ENCODE measurements at regions not wholly inside any gene's neighbourhood (a gene's known extent, or its start where the extent isn't known, plus 50 kb on each side); places are given as distances from the start of the nearest gene placed in this dataset.
"Not testable (repeated sequence)": the region's sequence is repeated elsewhere in the genome, so short reads cannot be mapped to it uniquely, and the experiment has no call there.

GRCh38 chr4:86450861-86451260 is 91.0 kb upstream of the MAPK10 start:
- in situ Hi-C loops (cut with MboI; ENCODE audit: low sequenced_read_pairs, unreplicated experiment): no loop called here
- DNase-seq (ENCODE audit: low spot score): no peak
- TF ChIP-seq, protein P1, sequence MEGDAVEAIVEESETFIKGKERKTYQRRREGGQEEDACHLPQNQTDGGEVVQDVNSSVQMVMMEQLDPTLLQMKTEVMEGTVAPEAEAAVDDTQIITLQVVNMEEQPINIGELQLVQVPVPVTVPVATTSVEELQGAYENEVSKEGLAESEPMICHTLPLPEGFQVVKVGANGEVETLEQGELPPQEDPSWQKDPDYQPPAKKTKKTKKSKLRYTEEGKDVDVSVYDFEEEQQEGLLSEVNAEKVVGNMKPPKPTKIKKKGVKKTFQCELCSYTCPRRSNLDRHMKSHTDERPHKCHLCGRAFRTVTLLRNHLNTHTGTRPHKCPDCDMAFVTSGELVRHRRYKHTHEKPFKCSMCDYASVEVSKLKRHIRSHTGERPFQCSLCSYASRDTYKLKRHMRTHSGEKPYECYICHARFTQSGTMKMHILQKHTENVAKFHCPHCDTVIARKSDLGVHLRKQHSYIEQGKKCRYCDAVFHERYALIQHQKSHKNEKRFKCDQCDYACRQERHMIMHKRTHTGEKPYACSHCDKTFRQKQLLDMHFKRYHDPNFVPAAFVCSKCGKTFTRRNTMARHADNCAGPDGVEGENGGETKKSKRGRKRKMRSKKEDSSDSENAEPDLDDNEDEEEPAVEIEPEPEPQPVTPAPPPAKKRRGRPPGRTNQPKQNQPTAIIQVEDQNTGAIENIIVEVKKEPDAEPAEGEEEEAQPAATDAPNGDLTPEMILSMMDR (IDR thresholded peaks at IDR 0.05; ENCODE audit: borderline replicate concordance, control extremely low read depth, extremely low read depth, insufficient read depth, missing control alignments): no peak

DNA sequence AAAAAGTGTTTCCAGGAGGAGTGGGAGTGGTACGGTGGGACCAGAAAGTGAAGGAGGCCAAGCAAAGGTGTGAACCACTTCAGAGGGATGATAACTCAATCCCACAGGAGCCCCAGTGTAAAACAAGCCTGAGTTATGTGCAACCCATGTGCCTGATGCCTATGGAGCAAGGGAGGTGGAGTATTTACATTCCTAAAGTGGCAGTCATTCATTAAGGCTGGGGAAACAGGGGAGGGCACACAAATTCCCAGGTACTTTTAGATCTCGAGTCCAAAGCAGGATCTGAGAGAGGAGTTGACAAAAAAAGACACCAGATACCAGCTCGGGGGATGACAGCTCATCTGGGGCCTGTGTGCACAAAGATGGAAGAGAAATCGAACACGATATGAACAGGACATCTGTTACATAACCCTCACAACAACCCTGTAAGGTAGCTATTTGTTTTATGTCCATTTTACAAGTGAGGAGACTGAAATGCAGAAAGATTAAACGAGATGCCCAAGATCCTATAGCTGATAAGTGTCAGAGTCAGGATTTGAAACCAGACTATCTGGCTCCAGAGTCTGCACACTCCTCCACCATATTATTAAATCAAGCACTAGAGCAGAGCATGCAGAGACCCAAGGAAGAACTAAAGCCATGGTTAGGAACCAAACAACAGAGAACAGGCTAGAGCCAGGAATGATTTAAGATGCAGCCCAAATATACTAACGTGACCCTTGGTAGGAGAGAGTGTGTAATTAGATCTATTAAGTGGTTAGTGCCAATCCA is 91.9 kb upstream of the MAPK10 start:
- TF ChIP-seq, protein P1 (IDR thresholded peaks at IDR 0.05; ENCODE audit: borderline replicate concordance, control extremely low read depth, extremely low read depth, insufficient read depth, missing control alignments): no peak
- in situ Hi-C loops (cut with MboI; ENCODE audit: low sequenced_read_pairs, unreplicated experiment): no loop called here
- no peak for DNase-seq (ENCODE audit: low spot score)

- in situ Hi-C loops (cut with MboI; ENCODE audit: low sequenced_read_pairs, unreplicated experiment): no loop called here
- TF ChIP-seq, protein P1 (IDR thresholded peaks at IDR 0.05; ENCODE audit: borderline replicate concordance, control extremely low read depth, extremely low read depth, insufficient read depth, missing control alignments): no peak
Observed at GRCh38 chr4:86452422-86452891, 92.6 kb upstream of the MAPK10 start.

DNA sequence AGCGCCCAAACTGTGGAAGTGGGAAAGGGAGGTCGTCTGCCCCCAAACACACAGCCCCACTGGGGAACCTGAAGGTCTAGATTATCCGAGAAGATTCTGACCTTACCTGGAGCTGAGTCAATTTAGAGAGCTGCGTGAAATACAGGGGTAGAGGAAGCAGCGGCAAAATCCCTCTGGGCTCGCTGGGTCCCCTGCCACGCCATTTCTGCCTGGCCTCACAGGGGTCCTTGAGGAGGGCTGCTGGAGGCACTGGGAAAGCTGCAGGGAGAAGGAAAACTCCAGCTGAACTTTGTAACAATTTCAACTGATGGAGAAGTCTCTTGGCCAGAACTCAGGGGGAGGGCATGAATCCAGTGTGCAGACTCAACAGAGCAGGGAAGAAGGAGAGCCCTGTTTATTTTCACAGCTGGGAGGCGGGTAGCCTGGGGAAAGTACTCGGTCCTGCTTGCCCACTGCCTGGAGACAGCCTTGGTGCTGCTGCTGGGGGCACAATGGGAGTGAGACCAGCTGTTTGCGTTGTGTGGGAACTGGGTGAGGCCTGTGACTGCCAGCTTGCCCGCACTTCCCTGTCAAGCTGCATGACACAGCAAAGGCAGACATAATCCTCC is 93.2 kb upstream of the MAPK10 start:
- DNase-seq (ENCODE audit: low spot score): no peak
- TF ChIP-seq, protein P1 (IDR thresholded peaks at IDR 0.05; ENCODE audit: borderline replicate concordance, control extremely low read depth, extremely low read depth, insufficient read depth, missing control alignments): no peak
- in situ Hi-C loops (cut with MboI; ENCODE audit: low sequenced_read_pairs, unreplicated experiment): no loop called here

More at GRCh38 chr4:86452422-86452891, 92.6 kb upstream of the MAPK10 start:
- DNase-seq (ENCODE audit: low spot score): no peak

GRCh38 chr4:86453611-86454072 is 93.8 kb upstream of the MAPK10 start:
- in situ Hi-C loops (cut with MboI; ENCODE audit: low sequenced_read_pairs, unreplicated experiment); DNase-seq (ENCODE audit: low spot score): not testable (repeated sequence)

DNA sequence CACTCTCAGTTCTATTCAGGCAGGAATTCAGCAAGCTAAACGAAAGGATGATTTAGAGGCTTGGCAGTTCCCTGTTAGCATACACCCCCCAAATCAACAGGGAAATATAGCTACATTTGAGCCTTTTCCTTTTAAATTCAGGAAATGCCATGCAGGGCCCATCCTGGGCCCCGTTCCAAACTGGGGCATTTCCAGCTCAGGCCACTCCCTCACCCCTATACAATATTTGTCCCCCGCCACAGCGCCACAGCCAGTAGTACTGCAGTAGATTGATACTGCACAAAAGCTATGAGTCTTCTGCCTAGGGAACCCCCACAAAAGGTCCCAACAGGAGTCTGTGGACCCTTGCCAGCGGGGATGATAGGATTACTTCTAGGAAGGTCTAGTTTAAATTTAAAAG is 102.0 kb upstream of the MAPK10 start:
- TF ChIP-seq, protein P1 (IDR thresholded peaks at IDR 0.05; ENCODE audit: borderline replicate concordance, control extremely low read depth, extremely low read depth, insufficient read depth, missing control alignments): no peak
- in situ Hi-C loops (cut with MboI; ENCODE audit: low sequenced_read_pairs, unreplicated experiment): no loop called here
- DNase-seq (ENCODE audit: low spot score): no peak
